ENCODE measurements at regions not wholly inside any gene's neighbourhood (a gene's known extent, or its start where the extent isn't known, plus 50 kb on each side); places are given as distances from the start of the nearest gene placed in this dataset.
"Not testable (repeated sequence)": the region's sequence is repeated elsewhere in the genome, so short reads cannot be mapped to it uniquely, and the experiment has no call there.

DNA sequence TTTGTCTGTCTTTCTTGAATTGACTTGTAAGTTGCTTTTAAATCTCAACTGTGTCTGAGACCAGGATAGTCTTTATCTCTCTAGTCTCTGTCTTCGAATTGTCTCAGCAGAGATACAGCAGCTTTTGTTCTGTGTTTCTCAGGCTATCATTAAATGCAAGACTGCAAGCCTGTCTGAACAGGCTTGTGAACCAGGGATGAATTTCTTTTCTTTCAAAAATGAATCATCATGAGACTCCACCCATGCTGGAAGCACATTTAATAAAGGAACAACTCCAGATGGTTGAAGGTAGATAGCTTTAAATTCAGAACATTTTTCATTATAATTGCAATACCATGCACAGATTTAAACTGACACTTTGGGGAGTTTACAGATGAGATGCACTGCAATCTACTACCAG lies 155.9 kb downstream of the SEC23IP start:
- DNase-seq (ENCODE audit: low read depth): no peak

DNA sequence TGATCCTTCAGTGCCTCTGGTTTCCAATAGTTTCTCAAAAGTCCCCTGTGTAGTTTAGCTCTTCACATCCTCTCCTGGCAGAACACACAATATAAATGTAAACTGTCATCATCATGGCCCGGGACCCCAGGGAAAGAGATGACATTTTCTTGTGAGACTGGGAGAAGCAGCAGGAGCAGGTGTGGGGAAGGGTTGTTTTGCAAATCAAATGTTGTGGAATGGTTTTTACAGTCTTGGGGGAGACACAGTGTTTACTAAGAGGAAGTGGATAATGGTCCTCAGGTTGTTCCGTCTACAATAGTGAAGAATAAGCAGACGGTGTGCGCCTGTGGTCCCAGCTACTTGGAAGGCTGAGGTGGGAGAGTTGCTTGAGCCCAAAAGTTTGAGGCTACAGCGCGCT lies 159.1 kb downstream of the SEC23IP start:
- DNase-seq (ENCODE audit: low read depth): no peak

DNA sequence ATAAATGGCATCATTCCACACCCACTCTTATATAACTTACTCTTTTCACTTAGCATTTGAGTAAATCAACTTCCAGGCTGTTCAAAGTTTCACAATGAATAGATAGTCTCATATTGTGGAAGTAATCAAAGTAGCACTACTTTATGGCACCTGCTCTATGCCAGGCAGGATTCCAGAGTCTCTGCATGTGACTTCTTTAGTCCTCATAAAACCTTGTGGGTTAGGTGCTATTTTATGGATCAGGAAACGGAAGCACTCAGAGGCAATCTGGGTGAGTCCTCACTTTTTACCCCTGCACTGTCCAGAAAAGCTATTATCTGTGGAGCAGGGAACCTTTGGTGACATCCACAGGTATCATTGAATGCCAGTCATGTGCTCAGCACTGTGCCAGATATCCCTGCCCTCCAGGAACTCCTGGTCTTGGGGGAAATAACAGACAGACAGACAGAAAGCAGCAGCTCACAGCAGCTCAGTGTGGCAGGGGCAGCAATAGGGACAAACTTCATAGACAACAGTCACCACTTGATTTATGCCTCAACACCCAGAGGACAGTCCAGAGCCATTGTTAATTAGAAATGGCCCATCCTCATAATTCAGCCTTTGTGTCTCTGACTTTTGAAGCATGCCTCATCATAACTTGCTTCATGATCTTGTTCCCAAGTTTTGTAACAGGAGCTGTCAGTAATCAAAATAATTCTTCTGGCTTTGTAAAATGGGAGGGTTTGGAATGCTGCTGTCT lies 160.6 kb downstream of the SEC23IP start:
- DNase-seq (ENCODE audit: low read depth): no peak

DNA sequence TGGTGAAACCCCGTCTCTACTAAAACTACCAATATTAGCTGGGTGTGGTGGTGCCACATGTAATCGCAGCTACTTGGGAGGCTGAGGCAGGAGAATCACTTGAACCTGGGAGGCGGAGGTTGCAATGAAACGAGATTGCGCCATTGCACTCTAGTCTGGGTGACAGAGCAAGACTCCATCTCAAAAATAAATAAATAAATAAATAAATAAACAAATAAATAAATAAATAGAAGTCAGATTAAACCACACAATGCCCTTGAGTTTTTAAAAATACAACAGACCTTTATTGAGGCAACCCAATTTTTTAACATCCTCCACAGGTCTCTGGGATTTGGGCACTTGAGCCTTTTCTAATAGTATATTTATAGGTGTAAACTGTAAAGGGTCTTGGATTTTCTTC lies 167.3 kb downstream of the SEC23IP start:
- DNase-seq (ENCODE audit: low read depth): not testable (repeated sequence)

DNA sequence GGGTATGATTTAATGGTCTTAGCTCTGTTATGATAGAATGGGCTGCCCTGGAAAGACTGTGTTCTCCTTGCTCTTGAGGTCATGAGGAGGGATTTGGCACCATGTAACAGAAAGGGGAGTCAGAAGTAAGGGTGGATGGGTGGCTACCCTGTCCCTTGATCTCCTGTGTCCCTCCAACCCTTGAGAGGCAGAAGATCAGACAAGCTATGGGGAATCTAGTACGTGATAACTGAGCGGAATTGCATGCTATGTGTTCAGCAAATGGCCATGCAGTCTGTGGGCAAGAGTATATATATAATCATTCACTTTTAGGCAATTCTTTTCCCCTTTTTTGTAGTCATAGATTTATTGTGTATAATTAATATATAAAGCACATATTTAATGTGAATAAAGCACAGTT lies 174.9 kb downstream of the SEC23IP start:
- no peak for DNase-seq (ENCODE audit: low read depth)

DNA sequence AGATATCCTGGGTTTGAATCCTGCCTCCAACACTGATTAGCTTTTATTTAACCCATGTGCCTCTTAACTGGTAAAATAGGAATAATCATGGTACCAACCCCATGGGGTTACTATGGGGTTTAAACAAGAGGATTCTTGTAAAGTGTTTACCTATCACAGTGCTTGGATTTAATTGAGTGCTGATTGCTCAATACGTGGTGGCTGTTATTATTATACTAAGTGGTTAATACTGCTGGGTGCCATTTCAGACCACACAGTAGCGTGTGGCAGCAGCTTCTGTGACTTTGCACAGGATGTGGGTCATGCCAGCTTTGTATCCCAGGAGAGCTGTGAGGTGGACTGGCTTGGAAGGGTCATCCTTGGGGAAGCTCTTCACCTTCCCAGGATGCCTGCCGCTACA lies 177.2 kb downstream of the SEC23IP start:
- DNase-seq (ENCODE audit: low read depth): no peak

DNA sequence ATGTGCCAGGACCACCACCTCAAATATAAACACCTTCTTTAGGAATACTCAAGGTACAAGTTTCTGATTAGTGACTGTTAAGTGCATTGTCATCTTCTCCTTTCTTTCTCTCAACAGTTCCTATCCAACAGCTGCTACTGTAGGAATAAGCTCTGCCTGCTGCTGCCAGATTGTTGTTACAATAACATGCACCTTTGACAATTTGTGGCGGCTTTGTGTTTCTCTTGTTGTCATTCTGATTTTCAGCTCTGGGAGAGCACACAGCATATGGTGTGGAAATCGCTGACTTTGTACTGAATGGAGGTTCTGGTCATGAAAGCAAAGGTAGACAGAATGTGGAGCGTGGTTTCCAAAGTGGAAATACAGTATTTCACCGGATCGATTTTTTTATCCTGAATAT lies 182.8 kb downstream of the SEC23IP start:
- DNase-seq (ENCODE audit: low read depth): no peak

DNA sequence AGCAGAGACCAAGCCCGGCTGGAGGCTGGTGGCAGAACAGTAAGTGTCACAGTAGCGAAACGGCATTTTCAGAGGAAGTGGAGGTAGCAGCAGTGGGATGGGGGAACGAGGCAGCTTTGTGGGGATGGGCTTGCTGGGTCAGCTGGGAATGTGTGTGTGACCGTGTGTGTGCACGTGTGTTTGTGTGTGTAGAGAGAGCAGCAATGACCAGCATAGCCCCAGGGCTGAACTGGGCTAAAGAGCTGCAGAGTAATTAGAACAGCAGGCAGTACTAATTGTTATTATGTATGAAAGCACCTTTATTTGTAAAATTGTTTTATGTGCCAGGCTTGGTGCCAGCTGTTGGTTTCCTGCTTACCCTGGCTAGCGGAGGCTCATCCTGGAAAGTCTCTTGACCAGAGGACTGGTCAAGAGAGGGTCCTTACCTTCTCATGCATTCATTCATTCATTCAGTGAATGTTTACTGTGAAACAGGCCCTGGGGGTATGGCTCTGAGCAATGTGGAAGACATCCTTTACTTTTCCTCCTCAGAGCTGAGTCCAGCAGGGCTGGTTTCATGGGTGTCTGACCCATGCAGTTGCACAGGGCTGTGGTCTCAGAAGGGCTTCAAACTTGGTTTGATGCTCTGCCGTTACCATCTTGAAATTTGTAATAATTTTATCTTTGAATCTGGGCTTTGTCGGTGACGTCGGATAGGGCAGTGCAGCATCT lies 184.6 kb downstream of the SEC23IP start:
- DNase-seq (ENCODE audit: low read depth): no peak

DNA sequence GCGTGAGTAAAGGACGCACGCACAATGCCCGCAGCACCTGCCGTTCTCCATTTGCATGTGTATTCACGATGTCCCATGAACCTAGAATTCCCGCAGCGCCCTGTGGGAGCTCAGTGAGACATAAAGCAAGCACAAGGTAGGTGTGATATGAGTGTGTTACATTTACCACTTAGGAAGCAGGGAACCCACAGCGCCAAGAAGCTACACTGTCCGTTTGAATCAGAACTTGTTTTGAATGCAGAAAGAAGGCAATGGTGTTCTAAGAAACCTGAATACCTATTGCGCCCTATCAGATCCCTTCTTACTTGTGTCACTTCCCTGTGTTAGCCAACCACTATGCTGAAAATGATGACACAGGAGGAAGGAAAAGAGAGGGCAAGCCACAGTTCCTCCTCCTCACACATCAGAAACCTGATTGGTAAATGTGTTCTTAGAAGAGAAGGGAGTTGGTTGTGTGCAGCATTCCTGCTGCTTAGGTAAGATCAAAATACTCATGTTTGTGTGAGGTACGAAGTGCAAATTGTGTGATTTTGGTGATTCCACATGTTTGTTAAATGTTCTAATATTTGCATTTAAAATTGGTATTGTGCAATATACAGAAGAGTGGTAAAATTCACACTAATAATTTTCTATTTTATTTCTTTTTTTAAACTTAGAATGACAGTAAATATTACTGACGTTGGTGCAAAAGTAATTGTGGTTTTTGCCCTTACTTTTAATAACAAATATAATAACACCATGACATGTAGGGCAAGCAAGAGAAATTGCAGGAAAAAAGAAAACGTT lies 185.4 kb downstream of the SEC23IP start:
- no peak for DNase-seq (ENCODE audit: low read depth)

DNA sequence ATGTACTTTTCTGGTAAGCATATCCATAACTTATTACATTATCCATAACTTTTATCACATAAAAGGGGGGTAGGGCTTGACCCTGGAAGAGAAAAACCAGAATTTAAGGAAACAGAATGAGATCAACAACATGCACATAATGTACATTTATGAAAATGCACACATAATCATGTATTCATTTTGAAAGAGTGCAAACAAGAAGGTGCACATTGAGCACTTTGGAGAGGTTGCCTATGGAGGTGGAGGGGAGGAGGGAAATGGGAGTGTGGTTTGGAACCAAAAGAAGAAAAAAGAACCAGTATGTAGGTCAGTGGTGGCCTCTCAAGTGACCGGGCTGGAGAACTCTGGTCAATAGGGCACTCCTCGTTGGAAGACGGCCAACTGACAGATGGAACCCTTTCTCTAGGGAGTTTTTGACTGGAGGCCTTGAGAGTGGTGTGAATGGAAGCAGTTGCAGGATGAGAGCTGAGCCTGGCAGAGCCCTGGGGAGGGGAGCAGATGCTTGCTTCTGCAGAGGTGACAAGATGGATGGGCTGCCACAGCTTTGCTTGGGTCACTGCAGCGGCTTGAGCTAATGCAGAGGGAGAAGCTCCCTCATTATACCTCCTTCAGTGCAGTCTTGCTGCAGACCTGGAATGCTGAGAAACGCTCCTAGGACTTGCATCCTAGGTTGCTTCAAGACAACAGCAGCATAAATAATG lies 192.7 kb downstream of the SEC23IP start:
- DNase-seq (ENCODE audit: low read depth): no peak

DNA sequence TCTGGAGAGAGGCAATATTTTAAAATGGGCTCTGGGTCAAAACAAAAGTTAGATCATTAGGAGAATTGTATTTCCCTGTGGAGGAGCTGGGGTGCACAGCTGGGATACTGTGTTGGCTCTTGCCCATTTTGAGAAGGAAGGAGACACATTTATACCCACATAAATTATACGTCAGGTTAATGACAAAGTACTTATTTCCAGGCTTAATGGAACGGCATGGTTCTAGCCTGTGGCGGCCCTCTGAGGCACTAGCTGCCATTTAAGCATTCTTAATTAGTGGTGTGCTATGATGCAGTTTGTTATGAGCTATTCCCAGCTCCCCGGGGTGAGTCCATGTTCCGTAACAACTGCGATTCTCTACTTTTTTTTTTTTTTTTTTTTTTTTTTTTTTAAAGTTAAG lies 193.5 kb downstream of the SEC23IP start:
- DNase-seq (ENCODE audit: low read depth): no peak

DNA sequence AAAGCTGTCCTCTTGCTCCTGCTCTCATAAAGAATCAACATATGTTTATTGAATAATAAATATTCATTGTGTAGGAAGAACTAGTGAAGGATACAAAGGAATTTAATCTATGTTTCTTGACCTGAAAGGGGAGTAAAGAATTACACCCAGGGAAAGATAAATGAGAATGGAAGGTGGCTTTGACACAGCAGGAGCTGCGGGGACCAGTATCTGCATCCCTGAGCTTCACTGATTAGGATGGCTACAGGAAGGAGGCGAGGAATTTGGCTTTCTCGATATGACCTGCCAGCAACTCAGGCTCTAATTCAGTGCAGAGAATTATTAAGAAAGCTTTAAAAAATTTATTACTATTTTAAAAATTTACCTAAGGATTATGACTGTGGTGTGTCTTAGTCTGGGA lies 194.6 kb downstream of the SEC23IP start:
- no peak for DNase-seq (ENCODE audit: low read depth)

DNA sequence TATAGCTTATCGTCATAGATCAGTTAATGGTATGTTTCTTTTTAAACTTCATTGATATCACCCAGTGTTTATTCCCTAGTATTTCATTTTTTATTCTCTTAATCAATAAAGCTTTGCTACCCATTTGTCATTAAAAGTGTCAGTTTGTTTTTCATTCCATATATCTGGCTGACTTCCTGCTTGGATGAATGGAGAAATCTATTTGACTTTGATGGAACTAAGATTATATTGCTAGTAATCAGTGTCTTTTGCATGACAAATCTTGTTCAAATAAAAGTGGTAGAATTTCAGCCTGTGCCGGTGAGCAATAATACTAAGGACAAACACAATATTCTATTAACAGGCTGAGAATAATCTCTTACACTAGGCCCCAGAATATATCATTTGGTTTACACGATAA lies 203.3 kb downstream of the SEC23IP start:
- no peak for DNase-seq (ENCODE audit: low read depth)

DNA sequence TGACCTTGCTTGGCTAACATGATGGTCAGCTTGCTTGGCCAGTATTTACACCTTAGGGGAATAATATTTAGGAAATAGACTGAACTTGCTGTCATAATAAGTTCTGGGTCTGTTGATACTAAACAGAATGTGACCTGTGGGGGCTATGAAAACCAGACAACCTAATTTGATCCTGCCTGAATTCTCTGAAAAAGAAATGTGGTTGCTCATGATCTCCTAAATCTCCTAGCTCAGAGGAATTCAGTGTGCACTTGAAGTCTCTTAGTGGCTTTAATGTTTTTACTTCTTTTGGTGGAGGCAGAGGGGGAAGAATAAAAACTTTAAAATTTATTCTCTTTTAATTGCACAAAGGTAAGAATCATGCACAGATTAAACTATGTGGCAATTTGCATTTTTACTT lies 205.2 kb downstream of the SEC23IP start:
- no peak for DNase-seq (ENCODE audit: low read depth)

DNA sequence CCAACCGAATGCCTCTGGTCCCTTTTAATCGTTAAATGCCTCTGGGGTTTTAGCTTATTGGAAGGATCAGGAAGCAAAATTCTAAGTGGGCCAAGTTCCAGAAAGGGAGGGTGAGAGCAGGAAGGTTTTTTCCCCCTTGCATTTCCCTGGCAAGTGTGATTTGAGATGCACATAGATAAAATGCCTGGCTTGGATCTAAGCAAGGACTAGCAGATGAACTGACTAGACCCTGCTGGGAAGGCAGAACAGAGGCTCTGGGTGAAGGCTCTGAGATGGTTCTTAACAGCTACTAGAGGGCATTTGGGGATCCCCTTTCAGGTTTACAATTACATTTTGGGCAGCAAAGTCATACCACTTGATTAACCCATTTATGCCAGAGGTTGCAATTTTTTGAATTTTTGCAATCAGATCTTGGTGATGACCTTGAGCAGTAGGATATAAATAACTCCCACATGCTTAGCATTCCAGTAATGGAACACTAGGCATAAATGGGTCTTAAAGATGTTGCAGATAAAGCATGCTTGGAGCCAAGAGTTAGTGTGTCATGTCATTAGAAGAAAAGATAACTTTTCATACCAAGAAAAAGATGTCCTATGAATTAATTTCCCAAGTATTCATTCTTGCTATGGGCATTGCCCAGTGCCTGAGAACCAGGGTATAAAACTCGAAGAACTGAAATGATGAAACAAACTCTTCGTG lies 205.9 kb downstream of the SEC23IP start:
- DNase-seq (ENCODE audit: low read depth): no peak

DNA sequence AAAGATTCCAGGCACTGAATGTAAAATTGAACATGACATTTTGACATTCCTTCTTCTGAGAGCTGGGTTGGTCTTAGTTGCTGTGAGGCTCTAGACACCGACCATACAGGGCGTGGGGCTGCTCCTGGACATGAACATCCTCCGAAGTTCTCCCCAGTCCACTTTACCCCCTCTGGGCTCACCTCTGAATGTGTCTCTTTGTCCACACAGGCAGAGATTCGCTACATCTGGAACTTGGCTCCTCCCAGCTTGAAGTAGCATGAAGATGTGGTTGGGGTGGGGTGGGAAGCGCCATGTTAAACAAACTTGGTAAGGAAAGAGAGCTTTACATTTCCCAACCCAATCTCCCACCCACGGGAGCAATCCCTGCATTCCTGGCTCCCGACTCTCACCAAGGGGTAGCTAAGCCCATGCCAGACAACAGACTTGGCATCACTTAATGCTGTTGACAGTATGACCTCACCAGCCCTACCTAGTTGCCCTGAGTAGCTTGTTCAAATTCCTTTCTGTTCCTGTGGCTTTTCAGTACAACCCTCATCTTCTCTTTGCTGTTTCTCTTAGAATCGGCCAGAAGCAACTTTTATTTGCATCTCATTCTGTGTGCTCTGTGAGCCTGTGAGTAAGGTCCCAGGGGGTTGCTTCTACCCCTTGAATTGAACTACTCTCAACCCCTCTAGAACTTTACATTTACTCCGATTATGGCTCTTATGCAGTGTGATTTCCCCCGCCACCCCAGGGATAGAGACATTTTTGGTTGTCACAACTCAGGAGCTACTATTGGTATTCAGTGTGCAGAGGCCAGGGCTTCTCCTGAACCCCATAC lies 211.4 kb downstream of the SEC23IP start:
- no peak for DNase-seq (ENCODE audit: low read depth)

DNA sequence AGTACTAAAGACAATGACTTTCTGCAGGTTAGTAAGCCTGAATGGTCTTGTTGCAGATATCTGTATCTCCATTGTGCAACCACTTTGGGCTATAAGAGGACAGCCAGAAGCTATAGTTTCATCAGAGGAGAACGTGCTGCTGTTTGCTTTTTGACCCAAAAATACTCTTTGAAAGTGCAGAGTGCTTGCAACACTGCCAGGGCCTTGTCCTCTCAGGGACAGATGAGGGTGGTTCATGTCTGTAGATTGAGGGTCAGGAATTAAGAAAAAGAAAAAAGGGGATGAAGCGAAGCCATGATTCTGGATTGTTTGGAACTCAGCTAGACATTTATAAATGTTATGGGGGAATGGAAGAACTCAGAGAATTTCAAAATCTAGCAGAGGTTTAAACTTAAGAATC lies 212.5 kb downstream of the SEC23IP start:
- no peak for DNase-seq (ENCODE audit: low read depth)

DNA sequence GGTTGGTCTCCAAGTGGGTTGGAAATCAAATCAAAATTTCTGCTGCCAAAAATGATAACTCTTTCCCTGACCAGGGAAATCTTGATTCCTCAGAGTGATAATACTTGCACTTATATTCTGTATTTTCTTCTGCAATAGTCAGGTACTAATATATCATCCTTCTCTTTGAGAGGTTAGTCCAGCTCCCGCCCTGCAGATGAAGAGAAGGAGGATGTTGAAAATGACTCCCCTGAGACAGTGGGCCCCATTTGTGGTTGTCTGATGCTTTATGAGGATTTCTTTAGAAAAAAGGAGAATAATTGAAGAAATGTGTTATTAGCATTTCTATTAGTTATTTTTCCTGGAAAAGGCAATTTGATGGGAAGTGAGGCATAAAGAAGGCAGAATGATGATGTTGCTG lies 213.0 kb downstream of the SEC23IP start:
- DNase-seq (ENCODE audit: low read depth): no peak

DNA sequence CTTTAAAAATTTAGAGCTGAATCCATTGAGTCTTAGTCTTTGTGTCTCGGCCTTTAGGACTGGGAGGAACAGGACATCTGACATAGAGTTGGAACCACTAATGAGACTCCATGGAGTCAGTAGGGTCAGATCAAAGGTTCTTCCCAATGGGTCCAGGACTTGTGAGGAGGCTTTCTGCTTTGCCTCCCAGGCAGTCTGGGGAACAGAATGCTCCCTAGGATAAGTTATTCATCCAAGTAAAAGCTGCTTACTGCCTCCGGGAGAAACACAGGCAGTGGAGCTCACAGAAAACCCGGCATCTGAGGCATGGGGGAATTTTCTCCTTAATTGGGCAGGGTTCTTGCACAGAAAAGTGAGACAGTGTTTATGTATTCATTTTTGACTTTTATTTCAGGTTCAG lies 216.4 kb downstream of the SEC23IP start:
- no peak for DNase-seq (ENCODE audit: low read depth)

DNA sequence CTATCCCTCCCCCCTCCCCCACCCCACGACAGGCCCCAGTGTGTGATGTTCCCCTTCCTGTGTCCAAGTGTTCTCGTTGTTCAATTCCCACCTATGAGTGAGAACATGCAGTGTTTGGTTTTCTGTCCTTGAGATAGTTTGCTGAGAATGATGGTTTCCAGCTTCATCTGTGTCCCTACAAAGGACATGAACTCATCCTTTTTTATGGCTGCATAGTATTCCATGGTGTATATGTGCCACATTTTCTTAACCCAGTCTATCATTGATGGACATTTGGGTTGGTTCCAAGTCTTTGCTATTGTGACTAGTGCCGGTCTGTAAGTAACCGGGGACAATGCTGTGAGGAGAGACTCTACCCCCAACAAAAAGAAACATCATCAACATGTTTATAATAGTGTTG lies 217.2 kb downstream of the SEC23IP start:
- DNase-seq (ENCODE audit: low read depth): not testable (repeated sequence)

DNA sequence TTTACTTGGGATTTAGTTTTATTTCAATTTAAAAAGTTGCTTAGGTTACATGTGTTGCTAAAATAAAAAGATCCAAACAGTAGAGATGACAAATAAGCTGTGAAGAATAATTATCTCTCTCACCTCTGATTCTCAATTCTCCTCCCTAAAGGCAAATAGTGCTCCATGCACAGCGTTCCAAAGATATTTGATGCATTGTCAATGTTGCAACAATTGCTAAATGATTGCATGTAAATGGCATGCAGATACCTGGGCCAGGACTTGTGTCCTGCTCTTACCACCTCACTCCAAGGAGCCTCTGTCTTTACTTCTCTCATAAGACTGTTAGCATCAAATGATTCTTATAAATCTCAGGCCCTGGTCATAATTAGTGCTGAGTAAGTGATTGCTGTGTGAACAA lies 217.7 kb downstream of the SEC23IP start:
- no peak for DNase-seq (ENCODE audit: low read depth)
